ENCODE measurements at regions not wholly inside any gene's neighbourhood (a gene's known extent, or its start where the extent isn't known, plus 50 kb on each side); places are given as distances from the start of the nearest gene placed in this dataset.

- Histone ChIP-seq H2BK15ac (ENCODE audit: low read depth, low read length) (peak overlapping the region; percentile 64), H2BK5ac (ENCODE audit: low read depth, low read length, poor library complexity, severe bottlenecking) (peak overlapping the region; percentile 22), H4K91ac (ENCODE audit: insufficient read depth, low read depth, low read length) (peak overlapping the region; percentile 40; the same call in 1 of the 2 replicates), H4K20me1 (ENCODE audit: insufficient read depth, low read length) (no peaks in the 10 kb centered on the region), H3K56ac (ENCODE audit: extremely low read depth, insufficient read depth, low read length) (0 out of 2 replicates have a peak overlapping the region, but pooled peaks have one; percentile 8), H2AK9ac (replicated peaks; ENCODE audit: low read depth, low read length, poor library complexity) (no peak overlapping the region), H3K36me3 (ENCODE audit: control insufficient read depth, insufficient read depth, low read length) (peaks cover under 1% of the 10 kb centered on the region; the same call in 1 of the 2 replicates), H3K14ac (replicated peaks; ENCODE audit: low read depth, low read length) (peak overlapping the region; percentile 83), H3K79me1 (ENCODE audit: low read depth in 1 of 2, low read length in 2 of 2) (peaks cover 0 to 16% of the 10 kb centered on the region in 2 experiments; a peak in 1 of 4 replicates), H3K9me1 (ENCODE audit: insufficient read depth, low read length) (peaks cover 16% of the 10 kb centered on the region), H3K18ac (ENCODE audit: low read depth, low read length) (peak overlapping the region; percentile 73), H3K9me3 (ENCODE audit: control insufficient read depth, insufficient read depth, low read length) (no peaks in the 10 kb centered on the region), H3K9ac (ENCODE audit: low read depth, low read length) (no peak overlapping the region), H2AFZ (replicated peaks; ENCODE audit: low read length, poor library complexity) (no peak overlapping the region), H3K4me3 (ENCODE audit: insufficient read depth, low read depth, low read length) (no peak overlapping the region), H4K5ac (ENCODE audit: low read depth, low read length) (peak overlapping the region; percentile 55), H2AK5ac (ENCODE audit: low read depth, low read length) (peak overlapping the region; percentile 93), H3K4ac (ENCODE audit: low read depth, low read length) (peak overlapping the region; percentile 85), H2BK20ac (ENCODE audit: low read depth, low read length) (peak overlapping the region; percentile 64), H2BK120ac (ENCODE audit: low read depth, low read length) (peak overlapping the region; percentile 78), H4K8ac (ENCODE audit: low read depth in 2 of 2, low read length in 2 of 2) (peak overlapping the region; percentile 13 to 54; a peak in 2 of 4 replicates), H3K4me1 (ENCODE audit: control insufficient read depth, insufficient read depth, low read length) (peaks cover 20% of the 10 kb centered on the region), H3K27ac (ENCODE audit: insufficient read depth, low read length) (peak overlapping the region; percentile 57; the same call in 1 of the 2 replicates), H3K4me2 (ENCODE audit: low read depth, low read length) (no peak overlapping the region), H3K23ac (ENCODE audit: low read depth, low read length) (0 out of 2 replicates have a peak overlapping the region, but pooled peaks have one; percentile 23), H3K27me3 (ENCODE audit: control insufficient read depth, insufficient read depth, low read length) (no peaks in the 10 kb centered on the region)
- DNase-seq (peak; percentile 25), ATAC-seq (ENCODE audit: low read depth) (no peak)
- WGBS, 2 experiments (ENCODE audit: extremely low coverage in 2 of 2, insufficient read length in 1 of 2), result no CpG with 5 or more reads among the region's 6 CpGs
- CTCF ChIA-PET, result interaction anchor here (0.6 kb wide), 1 partner anchor 338 kb away, joined by 10 read pairs; no protein-coding TSS in a partner anchor
- intact Hi-C loops (cut with micrococcal nuclease), result loop anchor here (2.0 to 5.0 kb wide), 2 partner anchors 14 to 315 kb away; no protein-coding TSS in a partner anchor
- in situ Hi-C loops (cut with MboI; ENCODE audit: low sequenced_read_pairs), result no loop called here
- TF ChIP-seq BHLHE40 (IDR thresholded peaks at IDR 0.05; ENCODE audit: low read depth, low read length) (no peak), ELK1 (IDR thresholded peaks at IDR 0.05; ENCODE audit: borderline replicate concordance, low read depth, low read length) (no peak), NFE2L2 (IDR thresholded peaks at IDR 0.05; ENCODE audit: low read depth, low read length) (no peak), CTCF (conservative IDR thresholded peaks at IDR 0.05; ENCODE audit: low read depth, low read length) (no peak), POLR2A (IDR thresholded peaks at IDR 0.05; ENCODE audit: low read depth, low read length) (no peak), SMC3 (IDR thresholded peaks at IDR 0.05; ENCODE audit: low read depth, low read length) (no peak), MAFK (IDR thresholded peaks at IDR 0.05; ENCODE audit: low read depth, low read length) (no peak), MAZ (IDR thresholded peaks at IDR 0.05; ENCODE audit: borderline replicate concordance, low read depth, low read length) (no peak), CEBPB (IDR thresholded peaks at IDR 0.05; ENCODE audit: low read depth, low read length) (no peak), USF2 (IDR thresholded peaks at IDR 0.05; ENCODE audit: low read depth, low read length) (no peak), MXI1 (IDR thresholded peaks at IDR 0.05; ENCODE audit: borderline replicate concordance, low read depth, low read length) (no peak), RAD21 (IDR thresholded peaks at IDR 0.05; ENCODE audit: low read length) (no peak)
- dilution Hi-C loops (cut with HindIII; ENCODE audit: low sequenced_read_pairs, unreplicated experiment), result no loop called here
- BruUV-seq (replicated peaks), result no TSS peak
- POLR2A ChIA-PET (ENCODE audit: unreplicated experiment), result no interaction called here
Measured at GRCh38 chr9:752681-753200, 88.8 kb upstream of the DMRT1 start.

All from IMR-90 (cell line).